ENCODE measurements at regions not wholly inside any gene's neighbourhood (a gene's known extent, or its start where the extent isn't known, plus 50 kb on each side); places are given as distances from the start of the nearest gene placed in this dataset.

- no peaks in the 10 kb centered on the region for H3K4me1 Mint-ChIP-seq (ENCODE audit: low read depth)
- peaks cover 12% of the 10 kb centered on the region for H3K9me3 Mint-ChIP-seq (ENCODE audit: insufficient read depth)
- CTCF ChIA-PET = no interaction called here
- POLR2A ChIA-PET = no interaction called here
- DNase-seq (no peak), ATAC-seq (no peak)
- no peaks in the 10 kb centered on the region for H3K36me3 Mint-ChIP-seq (ENCODE audit: low read depth)
- no peak overlapping the region for H3K4me3 Mint-ChIP-seq
- H3K27ac Mint-ChIP-seq = no peak overlapping the region
- H3K27me3 Mint-ChIP-seq (ENCODE audit: low read depth) = no peaks in the 10 kb centered on the region
Measured at GRCh38 chr19:28159065-28159464, 1053.9 kb downstream of the UQCRFS1 start.

- Mint-ChIP-seq H3K4me1 (ENCODE audit: low read depth) (no peaks in the 10 kb centered on the region), H3K4me3 (no peak overlapping the region), H3K27ac (no peak overlapping the region), H3K36me3 (ENCODE audit: low read depth) (no peaks in the 10 kb centered on the region), H3K9me3 (ENCODE audit: insufficient read depth) (peaks cover 12% of the 10 kb centered on the region), H3K27me3 (ENCODE audit: low read depth) (no peaks in the 10 kb centered on the region)
- ChIA-PET CTCF (no interaction called here), POLR2A (no interaction called here)
- DNase-seq (no peak), ATAC-seq (no peak)
Measured at GRCh38 chr19:28155265-28155664, 1057.7 kb downstream of the UQCRFS1 start.

DNA sequence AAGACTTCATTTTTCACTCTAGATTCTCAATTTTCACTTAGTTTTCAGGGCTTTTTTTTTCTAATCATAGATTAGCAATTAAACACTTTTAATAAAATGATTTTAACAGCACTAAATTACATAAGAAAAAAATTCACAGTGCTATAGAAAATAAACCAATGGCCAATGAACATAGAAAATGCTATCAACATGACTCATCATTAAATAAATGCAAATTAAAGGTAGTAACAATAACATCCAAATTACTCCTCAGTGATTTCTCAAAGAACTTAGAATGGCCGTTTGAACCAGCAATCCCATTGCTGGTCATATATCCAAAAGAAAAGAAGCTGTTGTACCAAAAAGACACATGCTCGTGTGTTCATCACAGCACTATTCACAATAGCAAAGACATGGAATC lies 1058.9 kb downstream of the UQCRFS1 start:
- no peaks in the 10 kb centered on the region for H3K4me1 Mint-ChIP-seq (ENCODE audit: low read depth)
- no peak overlapping the region for H3K27ac Mint-ChIP-seq
- CTCF ChIA-PET = no interaction called here

GRCh38 chr19:28153123-28153522 lies 1059.8 kb downstream of the UQCRFS1 start:
- Mint-ChIP-seq H3K4me1 (ENCODE audit: low read depth) (no peaks in the 10 kb centered on the region), H3K27ac (no peak overlapping the region), H3K27me3 (ENCODE audit: low read depth) (no peaks in the 10 kb centered on the region), H3K36me3 (ENCODE audit: low read depth) (no peaks in the 10 kb centered on the region), H3K4me3 (no peak overlapping the region), H3K9me3 (ENCODE audit: insufficient read depth) (no peaks in the 10 kb centered on the region)
- POLR2A ChIA-PET = no interaction called here
- CTCF ChIA-PET = no interaction called here
- DNase-seq (no peak), ATAC-seq (no peak)

More for the DNA sequence above, 1058.9 kb downstream of the UQCRFS1 start:
- Mint-ChIP-seq H3K9me3 (ENCODE audit: insufficient read depth) (peaks cover 3% of the 10 kb centered on the region), H3K27me3 (ENCODE audit: low read depth) (no peaks in the 10 kb centered on the region), H3K36me3 (ENCODE audit: low read depth) (no peaks in the 10 kb centered on the region), H3K4me3 (no peak overlapping the region)
- ATAC-seq = no peak
- DNase-seq = no peak
- POLR2A ChIA-PET = no interaction called here

DNA sequence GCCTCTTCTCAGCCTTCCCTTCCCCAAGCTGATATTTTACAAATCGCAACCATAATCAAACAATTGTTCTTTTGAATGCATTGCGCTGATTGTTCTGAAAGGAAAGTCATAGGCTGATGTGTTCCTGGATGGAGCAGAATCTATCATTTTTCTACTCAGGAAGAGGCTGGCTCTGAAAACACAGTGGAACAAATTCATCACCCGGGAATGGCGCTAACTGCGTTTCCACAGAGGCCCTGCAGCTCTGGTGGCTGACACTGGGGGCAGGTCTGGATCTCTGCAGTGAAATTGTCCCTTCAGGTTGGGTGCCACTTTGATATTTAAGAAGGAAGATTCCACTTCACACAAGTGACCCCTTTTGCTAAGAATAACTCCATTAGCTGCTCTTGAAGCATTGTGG lies 1060.8 kb downstream of the UQCRFS1 start:
- CTCF ChIA-PET = no interaction called here
- H3K36me3 Mint-ChIP-seq (ENCODE audit: low read depth) = no peaks in the 10 kb centered on the region
- H3K4me3 Mint-ChIP-seq = no peak overlapping the region
- H3K27me3 Mint-ChIP-seq (ENCODE audit: low read depth) = no peaks in the 10 kb centered on the region
- POLR2A ChIA-PET = no interaction called here
- DNase-seq (no peak), ATAC-seq (no peak)
- no peaks in the 10 kb centered on the region for H3K9me3 Mint-ChIP-seq (ENCODE audit: insufficient read depth)
- no peak overlapping the region for H3K27ac Mint-ChIP-seq
- no peaks in the 10 kb centered on the region for H3K4me1 Mint-ChIP-seq (ENCODE audit: low read depth)

DNA sequence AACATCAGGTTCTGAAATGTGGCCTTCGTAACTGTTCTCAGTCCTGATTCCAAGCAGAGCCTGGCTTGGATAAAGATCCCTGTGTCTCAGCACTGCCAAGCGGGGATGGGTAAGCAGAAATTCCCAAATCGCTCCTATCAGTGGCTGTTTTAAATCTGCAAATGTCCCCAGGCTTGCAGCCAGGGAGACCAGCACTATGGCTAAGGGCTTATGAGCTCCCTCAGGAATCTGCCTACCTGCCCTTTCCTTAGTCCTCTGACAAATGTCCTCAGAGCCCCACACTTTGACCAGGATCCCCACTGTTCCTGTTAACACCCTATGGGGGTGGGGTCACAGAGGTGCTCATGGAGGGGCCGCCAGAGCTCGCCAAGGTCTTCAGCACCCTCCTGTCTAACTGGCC lies 1062.8 kb downstream of the UQCRFS1 start:
- H3K4me3 Mint-ChIP-seq = no peak overlapping the region
- DNase-seq = no peak
- no peaks in the 10 kb centered on the region for H3K36me3 Mint-ChIP-seq (ENCODE audit: low read depth)
- H3K27ac Mint-ChIP-seq = no peak overlapping the region
- H3K9me3 Mint-ChIP-seq (ENCODE audit: insufficient read depth) = no peaks in the 10 kb centered on the region
- no peaks in the 10 kb centered on the region for H3K27me3 Mint-ChIP-seq (ENCODE audit: low read depth)
- no peak for ATAC-seq
- no peaks in the 10 kb centered on the region for H3K4me1 Mint-ChIP-seq (ENCODE audit: low read depth)
- CTCF ChIA-PET = no interaction called here
- POLR2A ChIA-PET = no interaction called here

GRCh38 chr19:28148554-28148953 lies 1064.4 kb downstream of the UQCRFS1 start:
- no peaks in the 10 kb centered on the region for H3K27me3 Mint-ChIP-seq (ENCODE audit: low read depth)
- no peak for ATAC-seq
- H3K9me3 Mint-ChIP-seq (ENCODE audit: insufficient read depth) = no peaks in the 10 kb centered on the region
- H3K4me1 Mint-ChIP-seq (ENCODE audit: low read depth) = no peaks in the 10 kb centered on the region
- H3K27ac Mint-ChIP-seq = no peak overlapping the region
- CTCF ChIA-PET = no interaction called here
- DNase-seq = no peak
- no peaks in the 10 kb centered on the region for H3K36me3 Mint-ChIP-seq (ENCODE audit: low read depth)
- POLR2A ChIA-PET = no interaction called here
- H3K4me3 Mint-ChIP-seq = no peak overlapping the region

DNA sequence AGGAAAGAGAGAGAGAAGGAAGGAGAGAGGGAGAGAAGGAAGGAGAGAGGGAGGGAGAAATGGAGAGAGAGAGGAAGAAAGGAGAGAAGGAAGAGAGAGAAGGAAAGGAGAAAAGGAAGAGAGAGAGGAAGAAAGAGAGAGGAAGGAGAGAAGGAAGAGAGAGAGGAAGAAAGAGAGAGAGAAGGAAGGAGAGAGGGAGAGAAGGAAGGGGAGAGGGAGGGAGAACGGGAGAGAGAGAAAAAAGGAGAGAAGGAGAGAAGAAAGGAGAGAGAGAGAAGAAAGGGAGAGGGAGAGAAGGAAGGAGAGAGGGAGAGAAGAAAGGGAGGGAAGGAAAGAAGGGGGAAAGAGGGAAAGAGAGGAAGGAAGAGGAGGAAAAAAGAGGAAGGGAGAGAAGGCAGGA lies 1070.7 kb downstream of the UQCRFS1 start:
- POLR2A ChIA-PET = no interaction called here
- CTCF ChIA-PET = no interaction called here
- Mint-ChIP-seq H3K27ac (no peak overlapping the region), H3K4me1 (ENCODE audit: low read depth) (no peaks in the 10 kb centered on the region), H3K4me3 (no peak overlapping the region), H3K9me3 (ENCODE audit: insufficient read depth) (no peaks in the 10 kb centered on the region), H3K27me3 (ENCODE audit: low read depth) (no peaks in the 10 kb centered on the region), H3K36me3 (ENCODE audit: low read depth) (no peaks in the 10 kb centered on the region)
- DNase-seq (no peak), ATAC-seq (no peak)

- ChIA-PET CTCF (no interaction called here), POLR2A (no interaction called here)
- Mint-ChIP-seq H3K27me3 (ENCODE audit: low read depth) (no peaks in the 10 kb centered on the region), H3K27ac (no peak overlapping the region), H3K36me3 (ENCODE audit: low read depth) (no peaks in the 10 kb centered on the region), H3K4me3 (no peak overlapping the region), H3K9me3 (ENCODE audit: insufficient read depth) (no peaks in the 10 kb centered on the region), H3K4me1 (ENCODE audit: low read depth) (no peaks in the 10 kb centered on the region)
- DNase-seq = no peak
- no peak for ATAC-seq
Measured at GRCh38 chr19:28140201-28140600, 1072.8 kb downstream of the UQCRFS1 start.

DNA sequence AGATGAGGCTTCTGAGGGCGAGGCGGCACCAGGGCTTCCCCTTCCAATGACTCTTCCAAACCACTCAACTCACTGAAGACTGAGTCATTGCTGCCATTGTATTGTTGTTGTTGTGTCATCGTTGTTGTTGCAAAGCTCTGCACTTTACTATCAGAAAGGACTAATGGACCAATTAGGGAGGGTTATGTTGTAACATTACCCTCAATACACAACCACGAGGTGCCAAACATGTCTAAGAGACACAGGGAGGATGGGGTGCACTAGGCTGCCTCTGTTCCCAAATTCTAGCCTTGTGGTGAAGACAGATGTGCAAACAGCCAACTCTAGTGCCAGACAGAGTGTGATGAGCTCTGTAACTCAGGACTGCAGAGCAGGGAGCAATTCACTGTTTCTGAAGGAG lies 1075.2 kb downstream of the UQCRFS1 start:
- Mint-ChIP-seq H3K27ac (no peak overlapping the region), H3K36me3 (ENCODE audit: low read depth) (no peaks in the 10 kb centered on the region), H3K27me3 (ENCODE audit: low read depth) (no peaks in the 10 kb centered on the region), H3K4me3 (no peak overlapping the region), H3K4me1 (ENCODE audit: low read depth) (no peaks in the 10 kb centered on the region), H3K9me3 (ENCODE audit: insufficient read depth) (no peaks in the 10 kb centered on the region)
- DNase-seq (no peak), ATAC-seq (no peak)
- ChIA-PET CTCF (no interaction called here), POLR2A (no interaction called here)

- CTCF ChIA-PET = no interaction called here
- POLR2A ChIA-PET = no interaction called here
- no peak for ATAC-seq
Measured at GRCh38 chr19:28136796-28137195, 1076.2 kb downstream of the UQCRFS1 start.

DNA sequence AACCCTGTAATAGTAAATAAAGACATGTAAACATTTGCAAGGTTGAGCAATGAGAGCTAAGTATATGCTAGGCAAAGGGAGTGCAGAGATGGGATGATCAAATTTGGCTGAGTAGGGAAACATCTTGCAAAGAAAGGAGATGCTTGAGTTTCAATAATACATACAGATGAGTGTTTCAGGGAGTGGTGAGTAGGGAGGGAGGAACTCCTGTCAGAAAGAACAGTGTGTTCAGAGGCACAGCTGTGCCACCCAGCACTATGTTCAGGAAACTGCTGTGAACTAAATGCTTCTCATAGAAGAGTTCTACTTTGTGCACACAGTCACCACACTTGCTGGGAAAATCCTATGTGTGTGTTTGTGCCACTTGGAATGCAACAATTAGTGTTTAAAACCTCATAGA lies 1077.1 kb downstream of the UQCRFS1 start:
- Mint-ChIP-seq H3K27me3 (ENCODE audit: low read depth) (no peaks in the 10 kb centered on the region), H3K4me1 (ENCODE audit: low read depth) (no peaks in the 10 kb centered on the region), H3K4me3 (no peak overlapping the region), H3K36me3 (ENCODE audit: low read depth) (no peaks in the 10 kb centered on the region), H3K9me3 (ENCODE audit: insufficient read depth) (no peaks in the 10 kb centered on the region), H3K27ac (no peak overlapping the region)
- ChIA-PET CTCF (no interaction called here), POLR2A (no interaction called here)
- DNase-seq (no peak), ATAC-seq (no peak)

More at GRCh38 chr19:28136796-28137195, 1076.2 kb downstream of the UQCRFS1 start:
- H3K4me3 Mint-ChIP-seq = no peak overlapping the region
- no peaks in the 10 kb centered on the region for H3K9me3 Mint-ChIP-seq (ENCODE audit: insufficient read depth)
- no peaks in the 10 kb centered on the region for H3K27me3 Mint-ChIP-seq (ENCODE audit: low read depth)
- no peaks in the 10 kb centered on the region for H3K4me1 Mint-ChIP-seq (ENCODE audit: low read depth)
- H3K36me3 Mint-ChIP-seq (ENCODE audit: low read depth) = no peaks in the 10 kb centered on the region
- no peak for DNase-seq
- H3K27ac Mint-ChIP-seq = no peak overlapping the region

GRCh38 chr19:28134311-28134710 lies 1078.6 kb downstream of the UQCRFS1 start:
- DNase-seq (no peak), ATAC-seq (no peak)
- no peaks in the 10 kb centered on the region for H3K4me1 Mint-ChIP-seq (ENCODE audit: low read depth)
- no peak overlapping the region for H3K27ac Mint-ChIP-seq
- no peaks in the 10 kb centered on the region for H3K27me3 Mint-ChIP-seq (ENCODE audit: low read depth)
- H3K9me3 Mint-ChIP-seq (ENCODE audit: insufficient read depth) = no peaks in the 10 kb centered on the region
- no peak overlapping the region for H3K4me3 Mint-ChIP-seq
- ChIA-PET CTCF (no interaction called here), POLR2A (no interaction called here)
- H3K36me3 Mint-ChIP-seq (ENCODE audit: low read depth) = no peaks in the 10 kb centered on the region

All from activated CD8-positive, alpha-beta T cell treated with anti-CD3 and anti-CD28 coated beads, Interleukin-2, amount 10 ng/mL, durations not matched to agents 7 days and 5 days (primary cell).